Stimulated activated CD8-positive, alpha-beta memory T cell treated with anti-CD3 and anti-CD28 coated beads, Interleukin-12 subunit alpha, Interleukin-12 subunit beta, amount 100 ng/mL, for 1 hour (primary cell): ENCODE measurements at regions not wholly inside any gene's neighbourhood (a gene's known extent, or its start where the extent isn't known, plus 50 kb on each side); places are given as distances from the start of the nearest gene placed in this dataset.

Experiments used
- DNase-seq: peaks from one replicate; pipeline ENCODE4 v3.0.0-alpha.2; 2020; ENCODE audit warnings: low read depth

GRCh38 chr12:130074661-130075406 lies 87.4 kb upstream of the FZD10 start:
- DNase-seq = no peak

GRCh38 chr12:130075497-130076076 lies 86.7 kb upstream of the FZD10 start:
- DNase-seq = no peak

GRCh38 chr12:130076126-130076525 lies 86.1 kb upstream of the FZD10 start:
- DNase-seq = no peak

GRCh38 chr12:130076752-130077151 lies 85.5 kb upstream of the FZD10 start:
- no peak for DNase-seq

- DNase-seq = no peak
These were observed 83.4 kb upstream of the FZD10 start for GRCh38 chr12:130078852-130079251.

GRCh38 chr12:130079279-130079678 lies 83.0 kb upstream of the FZD10 start:
- DNase-seq = no peak

- no peak for DNase-seq
These were observed 82.1 kb upstream of the FZD10 start for GRCh38 chr12:130080205-130080604.

- DNase-seq = no peak
These were observed 81.0 kb upstream of the FZD10 start for GRCh38 chr12:130081117-130081805.

- DNase-seq = no peak
These were observed 79.3 kb upstream of the FZD10 start for GRCh38 chr12:130083002-130083401.

- no peak for DNase-seq
These were observed 78.5 kb upstream of the FZD10 start for GRCh38 chr12:130083734-130084133.

GRCh38 chr12:130084359-130084758 lies 77.9 kb upstream of the FZD10 start:
- DNase-seq = no peak

- DNase-seq = no peak
These were observed 76.0 kb upstream of the FZD10 start for GRCh38 chr12:130086248-130086647.

- no peak for DNase-seq
These were observed 75.5 kb upstream of the FZD10 start for GRCh38 chr12:130086797-130087196.

- DNase-seq = no peak
These were observed 75.0 kb upstream of the FZD10 start for GRCh38 chr12:130087222-130087621.

GRCh38 chr12:130088504-130088903 lies 73.8 kb upstream of the FZD10 start:
- no peak for DNase-seq

GRCh38 chr12:130090542-130090941 lies 71.7 kb upstream of the FZD10 start:
- DNase-seq = no peak

GRCh38 chr12:130093380-130093779 lies 68.9 kb upstream of the FZD10 start:
- no peak for DNase-seq

- DNase-seq = no peak
These were observed 64.9 kb upstream of the FZD10 start for GRCh38 chr12:130097342-130097741.

- DNase-seq = no peak
These were observed 64.4 kb upstream of the FZD10 start for GRCh38 chr12:130097798-130098255.

- DNase-seq = no peak
These were observed 63.8 kb upstream of the FZD10 start for GRCh38 chr12:130098301-130099005.

GRCh38 chr12:130100634-130101362 lies 61.5 kb upstream of the FZD10 start:
- no peak for DNase-seq

- DNase-seq = no peak
These were observed 60.9 kb upstream of the FZD10 start for GRCh38 chr12:130101370-130101769.
